Aorta (tissue), 5 donors: ENCODE measurements at regions not wholly inside any gene's neighbourhood (a gene's known extent, or its start where the extent isn't known, plus 50 kb on each side); places are given as distances from the start of the nearest gene placed in this dataset.
A peak's percentile ranks its signal among the peaks of the same experiment; 100 is the strongest.
"Not testable (repeated sequence)": the region's sequence is repeated elsewhere in the genome, so short reads cannot be mapped to it uniquely, and the experiment has no call there.

Source experiments
- ATAC-seq: fragments of 200-7000 bp; cut with Tn5 transposase; one replicate; pipeline ENCODE4 v1.9.1; 2022; ENCODE audit warnings: moderate library complexity; ENCODE audit not compliant: low FRiP score
- DNase-seq, 2 donors: peaks; one replicate each; pipeline ENCODE4 v3.0.0-alpha.2; 2020
- H3K27ac ChIP-seq, 2 donors: one replicate each; pipeline ENCODE4 v1.5.1; 2013; ENCODE audit warnings: low read length in 2 of 2, mild to moderate bottlenecking in 2 of 2, moderate library complexity in 2 of 2, control low read depth in 1 of 2, inconsistent platforms in 1 of 2, low read depth in 1 of 2
- H3K27me3 ChIP-seq, 2 donors: one replicate each; pipeline ENCODE4 v1.6.1; 2013; ENCODE audit warnings: control low read depth in 1 of 2, low read length in 1 of 2, mild to moderate bottlenecking in 1 of 2, moderate library complexity in 1 of 2; ENCODE audit not compliant: insufficient read depth in 2 of 2, control insufficient read depth in 1 of 2
- H3K36me3 ChIP-seq, 2 donors: one replicate each; pipeline ENCODE4 v1.6.1; 2013; ENCODE audit warnings: control low read depth in 1 of 2, low read length in 1 of 2, mild to moderate bottlenecking in 1 of 2; ENCODE audit not compliant: insufficient read depth in 2 of 2, control insufficient read depth in 1 of 2
- H3K4me1 ChIP-seq, 2 donors: one replicate each; pipeline ENCODE4 v1.6.1; 2013; ENCODE audit warnings: low read length in 2 of 2, control low read depth in 1 of 2, mild to moderate bottlenecking in 1 of 2, moderate library complexity in 1 of 2; ENCODE audit not compliant: insufficient read depth in 2 of 2, control insufficient read depth in 1 of 2
- H3K4me3 ChIP-seq, 2 donors: one replicate each; pipeline ENCODE4 v1.5.1; 2013; ENCODE audit warnings: low read length in 2 of 2, control low read depth in 1 of 2, mild to moderate bottlenecking in 1 of 2
- H3K9me3 ChIP-seq: one replicate; pipeline ENCODE4 v1.6.1; 2013; ENCODE audit warnings: mild to moderate bottlenecking, low read length; ENCODE audit not compliant: control insufficient read depth
- WGBS, 2 donors: extraction: QIAGEN DNeasy Blood & Tissue Kit; methylation state at CpG; one replicate each; pipeline ENCODE4 v1.1.7; 2013; 5-methylcytosine and 5-hydroxymethylcytosine counted together
- intact Hi-C, 2 donors: fragments of 100-400 bp; cut with DNase I; formaldehyde crosslinking; loops; one replicate each; pipeline versions ENCODE4 v1.14.2 to v1.15.0; 2022
- donor health status: healthy with polysubstance abuse.
- donor health status: Bipolar disorder and iron deficiency.
- donor health status: DM: no; HTN: no; CAD: no.
- donor health status: DM: no; HTN: no; CAD: no.
- donor health status: DM: yes; HTN: yes; CAD: no.

- Histone ChIP-seq H3K27ac (no peak overlapping the region), H3K36me3 (no peaks in the 10 kb centered on the region), H3K9me3 (no peaks in the 10 kb centered on the region), H3K27me3 (no peaks in the 10 kb centered on the region), H3K4me3 (no peak overlapping the region), H3K4me1 (peaks cover 2 to 3% of the 10 kb centered on the region in 2 donors)
- ATAC-seq: no peak
- WGBS, 2 donors: 19 to 28% methylated on average over 3 of the region's 3 CpGs
- intact Hi-C loops: no loop called here
- DNase-seq: no peak
These were observed 364.2 kb downstream of the GALC start for GRCh38 chr14:87628780-87629179.

GRCh38 chr14:87628129-87628528 is 364.9 kb downstream of the GALC start:
- Histone ChIP-seq H3K4me3 (no peak overlapping the region), H3K27me3 (no peaks in the 10 kb centered on the region), H3K9me3 (no peaks in the 10 kb centered on the region), H3K4me1 (peaks cover 2 to 3% of the 10 kb centered on the region in 2 donors), H3K36me3 (no peaks in the 10 kb centered on the region), H3K27ac (no peak overlapping the region)
- intact Hi-C loops: no loop called here
- ATAC-seq (peak; percentile 84), DNase-seq (peak in 1 of 2 donors; percentile 71)

DNA sequence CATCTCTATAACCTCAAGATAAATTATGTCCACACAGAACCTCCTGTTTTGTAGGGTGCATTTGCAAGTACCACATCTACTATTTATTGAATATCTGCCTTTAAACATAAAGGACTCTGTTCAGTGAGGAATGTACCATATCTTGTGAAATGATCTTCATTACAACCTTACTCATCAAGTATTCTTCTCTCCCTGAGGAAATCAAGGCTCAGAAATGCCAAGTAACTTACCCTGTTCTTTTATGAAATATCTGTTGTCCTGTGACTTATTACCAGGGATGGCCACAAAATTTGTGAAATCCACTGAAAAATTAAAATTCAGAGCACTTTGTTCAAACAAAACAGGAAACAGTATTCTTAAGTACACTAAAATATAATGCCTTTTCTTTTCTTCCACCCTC is 366.7 kb downstream of the GALC start:
- Histone ChIP-seq H3K27ac (no peak overlapping the region), H3K9me3 (peaks cover 3% of the 10 kb centered on the region), H3K4me1 (peaks cover 2 to 3% of the 10 kb centered on the region in 2 donors), H3K4me3 (no peak overlapping the region), H3K27me3 (no peaks in the 10 kb centered on the region), H3K36me3 (no peaks in the 10 kb centered on the region)
- ATAC-seq (no peak), DNase-seq (no peak)
- intact Hi-C loops: no loop called here

- Histone ChIP-seq H3K4me1 (peaks cover 0 to 2% of the 10 kb centered on the region in 2 donors), H3K9me3 (peaks cover 5% of the 10 kb centered on the region), H3K4me3 (no peak overlapping the region), H3K36me3 (no peaks in the 10 kb centered on the region), H3K27me3 (peaks cover 0 to 2% of the 10 kb centered on the region in 2 donors), H3K27ac (no peak overlapping the region)
- intact Hi-C loops: no loop called here
- no peak for DNase-seq
- no peak for ATAC-seq
- WGBS, 2 donors: 58 to 65% methylated on average over 1 of the region's 1 CpG
These were observed 369.4 kb downstream of the GALC start for GRCh38 chr14:87623616-87624015.

GRCh38 chr14:87617079-87617478 is 375.9 kb downstream of the GALC start:
- no peak overlapping the region for H3K4me3 ChIP-seq
- ATAC-seq: no peak
- H3K9me3 ChIP-seq: peaks cover 5% of the 10 kb centered on the region
- peaks cover 0 to 2% of the 10 kb centered on the region in 2 donors for H3K27me3 ChIP-seq
- WGBS, 2 donors: 68 to 69% methylated on average over 4 of the region's 4 CpGs
- no peak for DNase-seq
- no peaks in the 10 kb centered on the region for H3K4me1 ChIP-seq
- H3K27ac ChIP-seq: no peak overlapping the region
- intact Hi-C loops: no loop called here
- H3K36me3 ChIP-seq: no peaks in the 10 kb centered on the region

DNA sequence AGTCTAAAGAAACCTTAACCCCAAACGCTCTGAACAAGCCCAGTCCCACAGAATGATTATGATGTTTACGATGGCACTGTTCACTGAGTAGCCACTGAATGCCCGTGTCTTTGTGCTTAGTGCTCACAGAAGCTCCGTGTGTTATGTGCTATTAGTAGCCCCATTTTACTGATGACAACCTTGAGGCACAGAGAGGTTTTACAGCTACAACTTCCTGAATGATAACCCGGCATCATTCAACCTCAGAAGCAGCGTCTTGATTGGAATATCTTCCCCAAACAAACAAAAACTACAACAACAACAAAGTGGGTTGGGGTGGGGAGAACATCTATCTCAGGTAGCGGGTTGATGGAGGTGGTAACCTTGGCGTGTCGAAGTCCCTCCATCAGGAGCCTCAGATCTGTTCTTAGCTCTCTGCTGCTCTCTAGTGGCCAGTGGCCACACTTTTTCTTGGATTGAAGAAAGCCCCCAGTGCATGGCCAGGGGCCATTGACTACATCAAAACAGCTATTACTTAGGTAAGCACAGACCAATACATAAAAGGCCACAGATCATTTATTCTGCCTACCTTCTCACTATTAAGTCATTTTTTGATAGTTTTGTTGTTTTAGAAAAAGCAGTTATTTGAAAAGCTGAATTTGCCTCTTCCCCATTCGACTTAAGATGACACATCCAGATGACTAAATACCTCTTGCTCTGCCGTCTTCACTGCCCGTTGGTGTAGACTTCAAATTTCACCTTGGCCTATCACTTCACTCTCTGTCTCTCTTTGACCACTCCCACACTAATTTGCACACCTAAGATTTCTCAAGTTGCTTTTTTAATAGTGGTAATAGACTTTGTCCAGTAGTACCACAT is 376.9 kb downstream of the GALC start:
- Histone ChIP-seq H3K4me3 (no peak overlapping the region), H3K27ac (no peak overlapping the region), H3K9me3 (no peaks in the 10 kb centered on the region), H3K36me3 (no peaks in the 10 kb centered on the region), H3K4me1 (no peaks in the 10 kb centered on the region), H3K27me3 (peaks cover 0 to 2% of the 10 kb centered on the region in 2 donors)
- intact Hi-C loops: no loop called here
- 38 to 42% methylated on average over 12 of the region's 12 CpGs for WGBS, 2 donors
- ATAC-seq (no peak), DNase-seq (peak; percentile 48 to 75)

GRCh38 chr14:87615047-87615446 is 377.9 kb downstream of the GALC start:
- WGBS, 2 donors: 66 to 69% methylated on average over 3 of the region's 3 CpGs
- peaks cover 0 to under 1% of the 10 kb centered on the region in 2 donors for H3K27me3 ChIP-seq
- H3K9me3 ChIP-seq: no peaks in the 10 kb centered on the region
- no peaks in the 10 kb centered on the region for H3K4me1 ChIP-seq
- H3K36me3 ChIP-seq: no peaks in the 10 kb centered on the region
- no peak overlapping the region for H3K4me3 ChIP-seq
- intact Hi-C loops: no loop called here
- DNase-seq (no peak), ATAC-seq (no peak)
- H3K27ac ChIP-seq: no peak overlapping the region

GRCh38 chr14:87613881-87614280 is 379.1 kb downstream of the GALC start:
- H3K27me3 ChIP-seq: no peaks in the 10 kb centered on the region
- no peaks in the 10 kb centered on the region for H3K9me3 ChIP-seq
- H3K36me3 ChIP-seq: no peaks in the 10 kb centered on the region
- no peak overlapping the region for H3K4me3 ChIP-seq
- no peak for ATAC-seq
- H3K4me1 ChIP-seq: no peaks in the 10 kb centered on the region
- intact Hi-C loops: no loop called here
- H3K27ac ChIP-seq: no peak overlapping the region
- DNase-seq: no peak
- 61 to 67% methylated on average over 2 of the region's 2 CpGs for WGBS, 2 donors

- intact Hi-C loops, H3K27me3 ChIP-seq, ATAC-seq, H3K4me1 ChIP-seq, DNase-seq, H3K9me3 ChIP-seq, H3K4me3 ChIP-seq, H3K36me3 ChIP-seq, H3K27ac ChIP-seq: not testable (repeated sequence)
- WGBS, 2 donors: 73 to 75% methylated on average over 3 of the region's 3 CpGs
These were observed 385.9 kb downstream of the GALC start for GRCh38 chr14:87607056-87607455.
